Activated naive CD4-positive, alpha-beta T cell treated with anti-CD3 and anti-CD28 coated beads, Interleukin-2, amount 50 U/mL, for 72 hours (primary cell): ENCODE measurements at regions not wholly inside any gene's neighbourhood (a gene's known extent, or its start where the extent isn't known, plus 50 kb on each side); places are given as distances from the start of the nearest gene placed in this dataset.
"Not testable (repeated sequence)": the region's sequence is repeated elsewhere in the genome, so short reads cannot be mapped to it uniquely, and the experiment has no call there.

Experiments
- ATAC-seq, 2 donors: fragments of 150-1000 bp; cut with Tn5 transposase; 2 replicates each; pipeline ENCODE4 v1.10.0; 2021; ENCODE audit warnings: mild to moderate bottlenecking in 2 of 2, moderate library complexity in 2 of 2
- DNase-seq, 2 donors: peaks; one replicate each; pipeline ENCODE4 v3.0.0; 2021 to 2022; ENCODE audit warnings: low spot score in 2 of 2
- H3K27ac Mint-ChIP-seq, 2 donors: one replicate each; pipeline ENCODE4 v1.8.0; 2022; ENCODE audit warnings: mild to moderate bottlenecking in 2 of 2, mixed read lengths in 2 of 2
- H3K36me3 Mint-ChIP-seq, 2 donors: one replicate each; pipeline ENCODE4 v1.8.0; 2022; ENCODE audit warnings: mixed read lengths in 2 of 2
- H3K9me3 Mint-ChIP-seq, 2 donors: one replicate each; pipeline ENCODE4 v1.8.0; 2022; ENCODE audit warnings: mixed read lengths in 2 of 2

DNA sequence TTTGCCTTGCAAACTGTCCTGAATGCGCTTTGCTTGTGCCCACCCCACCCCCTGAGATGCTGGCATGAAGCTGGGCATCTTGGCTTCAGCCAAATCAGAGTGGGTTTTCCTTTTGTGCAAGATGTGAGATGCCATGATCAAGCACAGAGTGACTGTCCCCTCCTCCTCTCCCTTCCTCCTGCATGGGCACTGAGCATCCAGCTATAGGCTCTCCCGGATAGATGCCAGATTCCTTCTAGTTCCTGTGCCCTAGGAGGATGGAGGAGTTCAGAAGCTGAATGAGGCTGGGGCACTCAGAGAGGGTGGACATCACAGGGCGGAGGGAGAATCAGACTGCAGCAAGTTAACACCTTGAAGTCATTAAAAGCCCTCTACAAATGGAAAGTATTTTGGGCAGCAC is 384.1 kb upstream of the CCL2 start:
- H3K9me3 Mint-ChIP-seq, result no peaks in the 10 kb centered on the region
- no peak for ATAC-seq
- no peak overlapping the region for H3K27ac Mint-ChIP-seq
- H3K36me3 Mint-ChIP-seq, result no peaks in the 10 kb centered on the region
- DNase-seq, result no peak

DNA sequence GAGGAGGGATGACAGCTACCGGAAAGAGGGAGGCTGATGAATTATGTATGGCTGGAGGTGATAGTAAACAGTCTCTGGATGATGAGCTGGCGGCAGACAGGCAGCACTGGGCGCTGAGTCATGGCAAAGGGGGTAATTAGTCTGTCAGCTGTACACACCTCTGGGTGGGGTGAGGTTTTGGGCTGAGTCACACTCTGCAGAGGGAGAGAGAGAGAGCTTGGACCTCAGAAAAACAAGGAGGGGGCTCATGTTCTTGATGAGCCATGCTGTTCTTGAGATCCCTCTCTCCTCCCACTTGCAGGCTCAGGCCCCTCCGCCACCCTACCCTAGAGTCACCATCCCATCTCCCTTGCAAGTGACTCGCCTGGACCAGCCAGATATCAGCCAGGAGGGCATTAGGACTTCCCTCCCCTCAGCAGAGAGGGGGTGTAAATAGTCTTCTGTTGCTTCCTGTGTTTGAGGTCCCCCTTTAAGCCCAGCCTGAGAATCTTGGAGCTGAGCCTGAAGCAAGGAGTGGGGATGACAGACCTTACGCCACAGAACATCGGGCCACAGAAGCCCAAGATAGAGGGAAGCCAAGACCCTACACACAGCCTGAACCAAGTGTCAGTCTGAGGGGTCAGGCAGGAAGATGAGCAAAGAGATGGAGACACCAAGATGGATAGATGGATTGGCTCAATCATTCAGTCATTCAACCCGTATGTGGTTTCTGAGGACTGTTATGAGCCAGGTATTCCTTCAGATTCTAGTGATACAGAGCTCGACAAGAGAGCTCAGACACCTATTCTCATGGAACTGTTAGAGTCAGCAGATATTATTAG is 383.2 kb upstream of the CCL2 start:
- Mint-ChIP-seq H3K27ac (no peak overlapping the region), H3K9me3 (peaks cover 0 to 1% of the 10 kb centered on the region in 2 donors), H3K36me3 (no peaks in the 10 kb centered on the region)
- ATAC-seq (no peak), DNase-seq (no peak)

GRCh38 chr17:33873201-33873617 is 381.9 kb upstream of the CCL2 start:
- peaks cover 1 to 5% of the 10 kb centered on the region in 2 donors for H3K9me3 Mint-ChIP-seq
- DNase-seq (no peak), ATAC-seq (no peak)
- H3K27ac Mint-ChIP-seq, result no peak overlapping the region
- no peaks in the 10 kb centered on the region for H3K36me3 Mint-ChIP-seq

DNA sequence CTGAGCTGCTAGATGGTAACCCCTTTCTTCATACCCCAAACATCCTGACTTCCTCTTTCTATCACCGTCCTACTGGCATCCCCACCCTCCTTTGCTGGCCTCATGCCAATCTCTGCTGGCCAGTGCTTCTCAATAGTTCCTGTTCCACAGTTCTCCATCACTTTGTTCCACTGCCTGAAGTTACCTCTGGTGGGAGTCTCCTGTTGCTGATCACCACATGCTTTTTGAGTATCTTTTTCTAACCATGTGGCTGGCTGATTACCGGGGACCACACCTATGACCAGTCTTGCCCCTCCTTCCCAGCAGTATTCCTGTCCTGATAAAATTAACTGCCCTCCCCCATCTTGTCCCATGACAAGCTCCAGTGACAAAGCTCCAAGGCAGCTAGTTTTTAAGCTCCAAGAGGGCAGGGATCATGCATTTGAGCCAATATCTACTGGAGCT is 380.4 kb upstream of the CCL2 start:
- ATAC-seq, result no peak
- Mint-ChIP-seq H3K9me3 (peaks cover 3 to 7% of the 10 kb centered on the region in 2 donors), H3K27ac (no peak overlapping the region), H3K36me3 (no peaks in the 10 kb centered on the region)
- no peak for DNase-seq

DNA sequence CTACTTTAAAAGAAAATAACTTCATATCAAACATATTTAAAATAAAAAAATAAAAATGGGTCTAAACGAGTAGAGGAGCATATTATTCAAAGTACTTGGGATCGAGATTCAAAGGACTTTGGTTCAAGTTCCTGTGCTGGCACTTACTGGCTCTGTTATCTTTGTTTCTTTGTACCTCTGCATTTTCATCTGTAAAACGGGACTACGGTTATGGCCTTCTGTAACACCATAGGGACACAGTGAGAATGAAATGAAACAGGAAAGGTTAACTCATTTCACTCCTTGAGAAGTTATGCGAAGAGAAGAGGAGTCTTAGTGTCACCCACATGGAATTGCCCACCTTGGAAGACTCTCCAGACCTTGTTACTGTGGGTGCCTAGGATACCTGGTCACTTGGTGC is 379.1 kb upstream of the CCL2 start:
- no peak for DNase-seq
- Mint-ChIP-seq H3K36me3 (no peaks in the 10 kb centered on the region), H3K9me3 (peaks cover 3 to 10% of the 10 kb centered on the region in 2 donors), H3K27ac (no peak overlapping the region)
- no peak for ATAC-seq

GRCh38 chr17:33882273-33882672 is 372.8 kb upstream of the CCL2 start:
- not testable (repeated sequence) for DNase-seq, H3K36me3 Mint-ChIP-seq, H3K27ac Mint-ChIP-seq, ATAC-seq
- peaks cover 3 to 10% of the 10 kb centered on the region in 2 donors for H3K9me3 Mint-ChIP-seq

DNA sequence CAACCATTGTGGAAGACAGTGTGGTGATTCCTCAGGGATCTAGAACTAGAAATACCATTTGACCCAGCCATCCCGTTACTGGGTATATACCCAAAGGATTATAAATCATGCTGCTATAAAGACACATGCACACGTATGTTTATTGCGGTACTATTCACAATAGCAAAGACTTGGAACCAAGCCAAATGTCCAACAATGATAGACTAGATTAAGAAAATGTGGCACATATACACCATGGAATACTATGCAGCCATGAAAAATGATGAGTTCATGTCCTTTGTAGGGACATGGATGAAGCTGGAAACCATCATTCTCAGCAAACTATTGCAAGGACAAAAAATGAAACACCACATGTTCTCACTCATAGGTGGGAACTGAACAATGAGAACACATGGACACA is 372.4 kb upstream of the CCL2 start:
- not testable (repeated sequence) for H3K27ac Mint-ChIP-seq, DNase-seq, ATAC-seq, H3K36me3 Mint-ChIP-seq
- H3K9me3 Mint-ChIP-seq, result peaks cover 3 to 10% of the 10 kb centered on the region in 2 donors

- Mint-ChIP-seq H3K36me3 (no peaks in the 10 kb centered on the region), H3K9me3 (peaks cover 0 to 3% of the 10 kb centered on the region in 2 donors), H3K27ac (no peak overlapping the region)
- ATAC-seq, result no peak
- DNase-seq, result no peak
Measured at GRCh38 chr17:33888455-33888854, 366.6 kb upstream of the CCL2 start.

- Mint-ChIP-seq H3K9me3 (no peaks in the 10 kb centered on the region), H3K27ac (no peak overlapping the region), H3K36me3 (no peaks in the 10 kb centered on the region)
- DNase-seq (no peak), ATAC-seq (no peak)
Measured at GRCh38 chr17:33889040-33889439, 366.0 kb upstream of the CCL2 start.

GRCh38 chr17:33889766-33890165 is 365.3 kb upstream of the CCL2 start:
- Mint-ChIP-seq H3K9me3 (no peaks in the 10 kb centered on the region), H3K36me3 (no peaks in the 10 kb centered on the region), H3K27ac (no peak overlapping the region)
- no peak for ATAC-seq
- DNase-seq, result no peak

DNA sequence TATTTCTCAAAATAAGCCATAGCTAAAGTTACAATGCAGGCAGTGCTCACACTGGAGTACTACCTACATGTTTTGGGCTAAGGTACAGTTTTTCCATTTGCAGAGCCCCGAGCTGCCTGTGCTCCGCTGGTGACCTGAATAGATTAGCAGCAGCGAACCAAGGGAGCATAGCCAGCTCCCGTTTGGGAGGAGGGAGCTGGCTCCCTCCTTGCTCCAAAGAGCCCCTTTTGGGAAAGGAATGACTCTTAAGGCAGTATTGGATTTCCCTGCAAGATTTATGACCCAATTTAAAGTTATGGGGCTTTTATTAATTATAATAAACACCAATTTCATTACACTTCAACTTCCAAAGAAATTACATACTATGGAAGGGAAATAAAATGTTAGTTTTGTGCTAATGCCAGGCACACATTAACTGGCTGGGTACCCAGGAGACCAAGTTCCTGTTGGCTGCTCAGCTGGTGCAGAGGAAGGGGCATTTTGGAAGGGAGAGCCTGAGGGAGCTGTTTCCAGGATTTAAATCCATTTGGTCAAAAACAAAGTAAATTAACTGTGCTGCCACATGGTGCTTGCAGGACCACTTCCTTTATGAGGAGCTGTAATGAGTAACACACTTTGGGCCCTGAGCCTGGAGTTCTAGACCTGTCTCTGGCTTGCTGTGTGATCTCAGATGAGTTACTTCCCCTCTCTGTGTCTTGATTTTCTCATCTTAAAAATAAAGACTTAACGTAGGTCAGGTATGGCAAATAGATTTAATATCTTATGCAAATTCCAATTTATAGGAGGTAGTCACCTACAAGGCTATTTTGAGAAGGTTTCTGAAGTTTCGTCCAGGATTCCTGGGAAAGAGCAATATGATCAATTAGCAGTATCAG is 362.1 kb upstream of the CCL2 start:
- H3K9me3 Mint-ChIP-seq, result no peaks in the 10 kb centered on the region

DNA sequence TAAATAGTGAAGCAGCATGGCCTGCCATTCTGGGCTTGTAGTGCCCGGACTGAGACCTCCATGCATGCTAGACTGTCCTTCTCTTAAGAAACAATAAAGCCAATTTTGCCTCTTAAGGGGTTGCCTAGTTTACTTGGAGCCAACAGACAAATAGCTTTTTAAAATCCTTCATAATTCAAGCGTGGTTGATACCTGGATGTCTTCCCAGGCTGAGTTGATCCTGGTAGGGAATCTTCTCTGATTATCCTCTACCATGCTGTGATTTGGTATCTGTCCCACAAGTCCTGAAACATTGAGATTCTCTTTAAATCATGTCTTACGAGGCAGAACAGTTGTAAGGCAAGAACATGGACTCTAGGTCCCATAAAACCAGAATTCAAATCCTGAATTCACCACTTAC is 359.6 kb upstream of the CCL2 start:
- Mint-ChIP-seq H3K9me3 (no peaks in the 10 kb centered on the region), H3K36me3 (no peaks in the 10 kb centered on the region), H3K27ac (no peak overlapping the region)
- ATAC-seq, result no peak
- DNase-seq, result no peak

More for the DNA sequence above, 362.1 kb upstream of the CCL2 start:
- Mint-ChIP-seq H3K27ac (no peak overlapping the region), H3K36me3 (no peaks in the 10 kb centered on the region)
- ATAC-seq, result no peak
- no peak for DNase-seq

GRCh38 chr17:33896263-33896662 is 358.8 kb upstream of the CCL2 start:
- H3K36me3 Mint-ChIP-seq, result no peaks in the 10 kb centered on the region
- no peak overlapping the region for H3K27ac Mint-ChIP-seq
- ATAC-seq (no peak), DNase-seq (no peak)
- no peaks in the 10 kb centered on the region for H3K9me3 Mint-ChIP-seq

- no peaks in the 10 kb centered on the region for H3K9me3 Mint-ChIP-seq
- no peak for DNase-seq
- ATAC-seq, result no peak
Measured at GRCh38 chr17:33901085-33901484, 354.0 kb upstream of the CCL2 start.

DNA sequence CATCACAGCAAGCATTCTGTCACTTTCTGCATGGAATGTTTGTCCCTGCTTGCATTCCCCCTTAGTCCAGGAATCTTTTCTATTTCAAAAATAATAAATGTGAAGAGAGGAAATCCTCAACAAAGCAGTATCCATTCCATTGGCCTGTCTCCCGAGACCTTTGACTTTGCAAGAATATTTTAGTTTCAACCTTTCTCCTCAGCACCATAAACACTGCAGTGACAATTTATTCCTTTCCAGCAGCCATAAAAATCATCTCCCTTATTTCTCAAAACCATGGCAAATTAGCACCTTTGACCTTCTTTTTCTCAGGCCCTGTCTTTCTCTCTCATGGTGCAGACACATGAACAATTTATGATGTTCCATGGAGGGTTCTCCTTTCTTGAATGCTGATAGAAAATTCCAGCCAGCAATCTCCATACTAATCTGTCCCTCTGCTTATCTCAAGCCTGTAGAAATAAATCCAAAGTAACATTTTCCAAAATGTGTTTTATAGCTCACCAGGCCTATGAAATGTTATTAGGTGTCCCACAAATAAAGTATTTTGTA is 352.1 kb upstream of the CCL2 start:
- no peaks in the 10 kb centered on the region for H3K36me3 Mint-ChIP-seq
- H3K27ac Mint-ChIP-seq, result no peak overlapping the region
- no peak for DNase-seq
- ATAC-seq, result no peak
- H3K9me3 Mint-ChIP-seq, result peaks cover 0 to 3% of the 10 kb centered on the region in 2 donors

More at GRCh38 chr17:33901085-33901484, 354.0 kb upstream of the CCL2 start:
- Mint-ChIP-seq H3K27ac (no peak overlapping the region), H3K36me3 (no peaks in the 10 kb centered on the region)

DNA sequence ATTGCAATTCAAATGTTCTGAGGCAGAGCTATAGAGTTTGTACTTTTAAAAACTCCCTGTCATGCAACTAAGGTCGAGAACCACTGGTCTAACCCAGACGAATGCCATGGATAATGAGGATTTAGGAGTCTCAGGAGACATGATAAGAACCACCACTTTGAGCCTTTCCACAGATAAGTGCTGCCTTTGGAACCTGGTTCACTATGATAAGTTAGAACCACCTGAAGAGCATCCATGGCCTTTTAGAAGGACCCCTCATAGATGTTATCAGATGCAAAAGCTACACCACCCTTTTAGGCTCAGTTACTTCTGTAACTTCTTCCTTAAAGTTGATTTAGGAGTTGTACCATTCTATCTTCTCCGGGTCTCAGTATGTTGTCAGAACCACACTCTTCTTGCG is 350.6 kb upstream of the CCL2 start:
- peaks cover 0 to 3% of the 10 kb centered on the region in 2 donors for H3K9me3 Mint-ChIP-seq

GRCh38 chr17:33905338-33905800 is 349.7 kb upstream of the CCL2 start:
- Mint-ChIP-seq H3K9me3 (peaks cover 0 to 3% of the 10 kb centered on the region in 2 donors), H3K27ac (peak overlapping the region in 1 of 2 donors; percentile 72), H3K36me3 (no peaks in the 10 kb centered on the region)
- DNase-seq (no peak), ATAC-seq (no peak)

More for the DNA sequence above, 350.6 kb upstream of the CCL2 start:
- no peaks in the 10 kb centered on the region for H3K36me3 Mint-ChIP-seq
- ATAC-seq (no peak), DNase-seq (no peak)
- no peak overlapping the region for H3K27ac Mint-ChIP-seq
